Caki2 (cell line): ENCODE measurements at regions not wholly inside any gene's neighbourhood (a gene's known extent, or its start where the extent isn't known, plus 50 kb on each side); places are given as distances from the start of the nearest gene placed in this dataset.

ENCODE experiments used
- DNase-seq: peaks from one replicate; pipeline ENCODE4 v3.0.0-alpha.2; 2015; ENCODE audit warnings: low read depth
- in situ Hi-C: cut with HindIII; loops from 2 replicates; pipeline ENCODE4 v1.10.0; 2016; ENCODE audit warnings: low sequenced_read_pairs, low pct_unique_long_range_greater_than_20kb, mixed read lengths

GRCh38 chr17:53971361-53971760 lies 148.6 kb downstream of the KIF2B start:
- in situ Hi-C loops: no loop called here
- no peak for DNase-seq

- in situ Hi-C loops: no loop called here
- no peak for DNase-seq
These were observed 157.3 kb downstream of the KIF2B start for GRCh38 chr17:53979991-53980390.

GRCh38 chr17:53996131-53996530 lies 173.4 kb downstream of the KIF2B start:
- no peak for DNase-seq
- in situ Hi-C loops: no loop called here

- in situ Hi-C loops: no loop called here
- DNase-seq: no peak
These were observed 174.2 kb downstream of the KIF2B start for GRCh38 chr17:53996890-53997289.

GRCh38 chr17:54007855-54008254 lies 185.1 kb downstream of the KIF2B start:
- no peak for DNase-seq
- in situ Hi-C loops: no loop called here

GRCh38 chr17:54009502-54009901 lies 186.8 kb downstream of the KIF2B start:
- DNase-seq: no peak
- in situ Hi-C loops: no loop called here

GRCh38 chr17:54013072-54013471 lies 190.3 kb downstream of the KIF2B start:
- no peak for DNase-seq
- in situ Hi-C loops: no loop called here

GRCh38 chr17:54015734-54016133 lies 193.0 kb downstream of the KIF2B start:
- in situ Hi-C loops: no loop called here
- no peak for DNase-seq

GRCh38 chr17:54021418-54021817 lies 198.7 kb downstream of the KIF2B start:
- no peak for DNase-seq
- in situ Hi-C loops: no loop called here

- DNase-seq: no peak
- in situ Hi-C loops: no loop called here
These were observed 206.4 kb downstream of the KIF2B start for GRCh38 chr17:54028986-54029580.

GRCh38 chr17:54029986-54030385 lies 207.3 kb downstream of the KIF2B start:
- in situ Hi-C loops: no loop called here
- no peak for DNase-seq

GRCh38 chr17:54046570-54046969 lies 223.8 kb downstream of the KIF2B start:
- DNase-seq: no peak
- in situ Hi-C loops: no loop called here

- no peak for DNase-seq
- in situ Hi-C loops: no loop called here
These were observed 240.9 kb downstream of the KIF2B start for GRCh38 chr17:54063639-54064038.

- in situ Hi-C loops: no loop called here
- DNase-seq: no peak
These were observed 262.3 kb downstream of the KIF2B start for GRCh38 chr17:54085020-54085419.

GRCh38 chr17:54085934-54086333 lies 263.2 kb downstream of the KIF2B start:
- DNase-seq: peak; percentile 4
- in situ Hi-C loops: no loop called here

GRCh38 chr17:54096216-54096615 lies 273.5 kb downstream of the KIF2B start:
- in situ Hi-C loops: no loop called here

GRCh38 chr17:54099221-54099620 lies 276.5 kb downstream of the KIF2B start:
- DNase-seq: no peak
- in situ Hi-C loops: no loop called here

More at GRCh38 chr17:54096216-54096615, 273.5 kb downstream of the KIF2B start:
- no peak for DNase-seq

GRCh38 chr17:54102246-54102645 lies 279.5 kb downstream of the KIF2B start:
- in situ Hi-C loops: no loop called here
- DNase-seq: no peak

GRCh38 chr17:54111576-54111975 lies 288.8 kb downstream of the KIF2B start:
- in situ Hi-C loops: no loop called here

GRCh38 chr17:54117452-54117851 lies 294.7 kb downstream of the KIF2B start:
- no peak for DNase-seq
- in situ Hi-C loops: no loop called here

More at GRCh38 chr17:54111576-54111975, 288.8 kb downstream of the KIF2B start:
- DNase-seq: no peak

- no peak for DNase-seq
- in situ Hi-C loops: no loop called here
These were observed 301.7 kb downstream of the KIF2B start for GRCh38 chr17:54124456-54124855.
